Stomach smooth muscle (tissue), 2 donors: ENCODE measurements at regions not wholly inside any gene's neighbourhood (a gene's known extent, or its start where the extent isn't known, plus 50 kb on each side); places are given as distances from the start of the nearest gene placed in this dataset.
A peak's percentile ranks its signal among the peaks of the same experiment; 100 is the strongest.
"Not testable (repeated sequence)": the region's sequence is repeated elsewhere in the genome, so short reads cannot be mapped to it uniquely, and the experiment has no call there.

Experiments
- H3K27ac ChIP-seq: one replicate; pipeline ENCODE4 v1.7.0; 2013; ENCODE audit warnings: mild to moderate bottlenecking, low read length, inconsistent platforms
- H3K27me3 ChIP-seq, 2 donors: one replicate each; pipeline ENCODE4 v1.7.0; 2013; ENCODE audit warnings: low read length in 2 of 2; ENCODE audit not compliant: insufficient read depth in 2 of 2, control insufficient read depth in 1 of 2
- H3K36me3 ChIP-seq, 2 donors: one replicate each; pipeline ENCODE4 v1.7.0; 2013; ENCODE audit warnings: low read length in 2 of 2; ENCODE audit not compliant: control insufficient read depth in 2 of 2, insufficient read depth in 2 of 2
- H3K4me1 ChIP-seq: one replicate; pipeline ENCODE4 v1.7.0; 2013; ENCODE audit warnings: low read length; ENCODE audit not compliant: control insufficient read depth, insufficient read depth
- H3K4me3 ChIP-seq, 2 donors: one replicate each; pipeline ENCODE4 v1.7.0; 2013; ENCODE audit warnings: low read length in 2 of 2
- H3K9ac ChIP-seq, 2 donors: one replicate each; pipeline ENCODE4 v1.7.0; 2013; ENCODE audit warnings: low read length in 2 of 2, mild to moderate bottlenecking in 1 of 2
- H3K9me3 ChIP-seq, 2 donors: one replicate each; pipeline ENCODE4 v1.7.0; 2013; ENCODE audit warnings: low read length in 2 of 2; ENCODE audit not compliant: control insufficient read depth in 2 of 2
- donor health status: healthy.
- donor health status: Pancreatic carcinoma.

GRCh38 chr11:67768001-67768730 is 93.7 kb upstream of the ALDH3B2 start:
- H3K36me3 ChIP-seq, H3K9me3 ChIP-seq, H3K27ac ChIP-seq, H3K4me3 ChIP-seq, H3K4me1 ChIP-seq, H3K9ac ChIP-seq, H3K27me3 ChIP-seq: not testable (repeated sequence)

- H3K27ac ChIP-seq, H3K9ac ChIP-seq, H3K4me3 ChIP-seq, H3K27me3 ChIP-seq, H3K36me3 ChIP-seq, H3K4me1 ChIP-seq, H3K9me3 ChIP-seq: not testable (repeated sequence)
These were observed 86.8 kb upstream of the ALDH3B2 start for GRCh38 chr11:67761211-67761610.

- H3K4me1 ChIP-seq, H3K36me3 ChIP-seq, H3K9me3 ChIP-seq, H3K27ac ChIP-seq, H3K27me3 ChIP-seq, H3K4me3 ChIP-seq, H3K9ac ChIP-seq: not testable (repeated sequence)
These were observed 84.9 kb upstream of the ALDH3B2 start for GRCh38 chr11:67759321-67759720.

GRCh38 chr11:67758467-67758866 is 84.0 kb upstream of the ALDH3B2 start:
- H3K27me3 ChIP-seq, H3K36me3 ChIP-seq, H3K9ac ChIP-seq, H3K4me1 ChIP-seq, H3K9me3 ChIP-seq, H3K27ac ChIP-seq, H3K4me3 ChIP-seq: not testable (repeated sequence)

- H3K4me1 ChIP-seq, H3K9me3 ChIP-seq, H3K27me3 ChIP-seq, H3K36me3 ChIP-seq, H3K27ac ChIP-seq, H3K9ac ChIP-seq, H3K4me3 ChIP-seq: not testable (repeated sequence)
These were observed 83.6 kb upstream of the ALDH3B2 start for GRCh38 chr11:67758009-67758408.

GRCh38 chr11:67753820-67754219 is 79.4 kb upstream of the ALDH3B2 start:
- not testable (repeated sequence) for H3K36me3 ChIP-seq, H3K9ac ChIP-seq, H3K27ac ChIP-seq, H3K4me1 ChIP-seq, H3K27me3 ChIP-seq, H3K4me3 ChIP-seq, H3K9me3 ChIP-seq

GRCh38 chr11:67745181-67745726 is 70.8 kb upstream of the ALDH3B2 start:
- H3K4me3 ChIP-seq, result no peak overlapping the region

GRCh38 chr11:67744231-67744630 is 69.8 kb upstream of the ALDH3B2 start:
- H3K4me3 ChIP-seq, H3K9ac ChIP-seq, H3K9me3 ChIP-seq, H3K27ac ChIP-seq, H3K27me3 ChIP-seq, H3K4me1 ChIP-seq, H3K36me3 ChIP-seq: not testable (repeated sequence)

More at GRCh38 chr11:67745181-67745726, 70.8 kb upstream of the ALDH3B2 start:
- no peaks in the 10 kb centered on the region for H3K36me3 ChIP-seq
- no peaks in the 10 kb centered on the region for H3K4me1 ChIP-seq
- H3K9ac ChIP-seq, result no peak overlapping the region
- H3K27me3 ChIP-seq, result no peaks in the 10 kb centered on the region
- H3K27ac ChIP-seq, result no peak overlapping the region
- no peaks in the 10 kb centered on the region for H3K9me3 ChIP-seq

GRCh38 chr11:67738231-67738630 is 63.8 kb upstream of the ALDH3B2 start:
- H3K9ac ChIP-seq, H3K27ac ChIP-seq, H3K9me3 ChIP-seq, H3K4me3 ChIP-seq, H3K36me3 ChIP-seq, H3K27me3 ChIP-seq, H3K4me1 ChIP-seq: not testable (repeated sequence)

- not testable (repeated sequence) for H3K9ac ChIP-seq, H3K27ac ChIP-seq, H3K4me1 ChIP-seq
These were observed 63.2 kb upstream of the ALDH3B2 start for GRCh38 chr11:67737562-67738080.

GRCh38 chr11:67732045-67732787 is 57.8 kb upstream of the ALDH3B2 start:
- no peak overlapping the region for H3K27ac ChIP-seq
- peaks cover 4 to 6% of the 10 kb centered on the region in 2 donors for H3K27me3 ChIP-seq
- H3K4me1 ChIP-seq, result no peaks in the 10 kb centered on the region
- no peaks in the 10 kb centered on the region for H3K9me3 ChIP-seq
- no peaks in the 10 kb centered on the region for H3K36me3 ChIP-seq
- no peak overlapping the region for H3K9ac ChIP-seq
- peak overlapping the region in 1 of 2 donors; percentile 29 for H3K4me3 ChIP-seq

More at GRCh38 chr11:67737562-67738080, 63.2 kb upstream of the ALDH3B2 start:
- H3K9me3 ChIP-seq, H3K36me3 ChIP-seq, H3K4me3 ChIP-seq, H3K27me3 ChIP-seq: not testable (repeated sequence)
